GM12878 (cell line): ENCODE measurements at regions not wholly inside any gene's neighbourhood (a gene's known extent, or its start where the extent isn't known, plus 50 kb on each side); places are given as distances from the start of the nearest gene placed in this dataset.

Experiments used
- SMC3 ChIP-seq: IDR thresholded peaks from 2 replicates; pipeline ENCODE4 v1.6.1; 2011; ENCODE audit warnings: low read length, improper control_type of control experiment, borderline replicate concordance
- TF ChIP-seq, protein P1 (sequence below): IDR thresholded peaks from 2 replicates; pipeline ENCODE4 v1.6.1; 2011; ENCODE audit warnings: low read depth, low read length, improper control_type of control experiment, borderline replicate concordance
- TF ChIP-seq, protein P2 (sequence below), 3 experiments: IDR thresholded peaks in 2 of 3; conservative IDR thresholded peaks in 1 of 3; 2 replicates each; pipeline ENCODE4 v1.5.1; 2011; ENCODE audit warnings: low read depth in 3 of 3, low read length in 3 of 3, mild to moderate bottlenecking in 3 of 3, control low read depth in 2 of 3, moderate library complexity in 2 of 3, inconsistent platforms in 1 of 3, mixed read lengths in 1 of 3; ENCODE audit not compliant: control insufficient read depth in 2 of 3, insufficient read depth in 1 of 3; ENCODE audit errors: extremely low read depth in 1 of 3
- TF ChIP-seq, protein P3 (sequence below): IDR thresholded peaks from 2 replicates; pipeline ENCODE4 v1.6.1; 2011; ENCODE audit warnings: borderline replicate concordance, low read depth, mild to moderate bottlenecking, moderate library complexity, low read length; ENCODE audit not compliant: insufficient read depth, poor library complexity, severe bottlenecking

DNA sequence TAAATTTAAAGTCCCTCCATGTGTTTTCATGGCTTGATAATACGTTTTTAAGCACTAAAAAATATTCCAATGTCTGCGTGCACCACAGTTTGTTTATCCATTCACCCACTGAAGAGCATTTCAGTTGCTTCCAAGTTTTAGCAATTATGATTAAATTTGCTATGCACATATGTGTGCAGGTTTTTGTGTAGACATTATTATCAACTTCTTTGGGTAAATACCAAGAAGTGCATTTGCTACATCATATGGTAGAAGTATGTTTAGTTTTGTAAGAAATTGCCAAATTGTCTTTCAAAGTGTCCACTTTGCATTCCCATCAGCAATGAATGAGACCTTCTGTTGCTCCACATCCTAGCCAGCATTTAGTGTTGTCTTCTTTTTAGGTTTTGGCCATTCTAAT, 550.0 kb downstream of the BRINP3 start:
- TF ChIP-seq, protein P1, sequence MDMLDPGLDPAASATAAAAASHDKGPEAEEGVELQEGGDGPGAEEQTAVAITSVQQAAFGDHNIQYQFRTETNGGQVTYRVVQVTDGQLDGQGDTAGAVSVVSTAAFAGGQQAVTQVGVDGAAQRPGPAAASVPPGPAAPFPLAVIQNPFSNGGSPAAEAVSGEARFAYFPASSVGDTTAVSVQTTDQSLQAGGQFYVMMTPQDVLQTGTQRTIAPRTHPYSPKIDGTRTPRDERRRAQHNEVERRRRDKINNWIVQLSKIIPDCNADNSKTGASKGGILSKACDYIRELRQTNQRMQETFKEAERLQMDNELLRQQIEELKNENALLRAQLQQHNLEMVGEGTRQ, result no peak
- TF ChIP-seq, protein P2, sequence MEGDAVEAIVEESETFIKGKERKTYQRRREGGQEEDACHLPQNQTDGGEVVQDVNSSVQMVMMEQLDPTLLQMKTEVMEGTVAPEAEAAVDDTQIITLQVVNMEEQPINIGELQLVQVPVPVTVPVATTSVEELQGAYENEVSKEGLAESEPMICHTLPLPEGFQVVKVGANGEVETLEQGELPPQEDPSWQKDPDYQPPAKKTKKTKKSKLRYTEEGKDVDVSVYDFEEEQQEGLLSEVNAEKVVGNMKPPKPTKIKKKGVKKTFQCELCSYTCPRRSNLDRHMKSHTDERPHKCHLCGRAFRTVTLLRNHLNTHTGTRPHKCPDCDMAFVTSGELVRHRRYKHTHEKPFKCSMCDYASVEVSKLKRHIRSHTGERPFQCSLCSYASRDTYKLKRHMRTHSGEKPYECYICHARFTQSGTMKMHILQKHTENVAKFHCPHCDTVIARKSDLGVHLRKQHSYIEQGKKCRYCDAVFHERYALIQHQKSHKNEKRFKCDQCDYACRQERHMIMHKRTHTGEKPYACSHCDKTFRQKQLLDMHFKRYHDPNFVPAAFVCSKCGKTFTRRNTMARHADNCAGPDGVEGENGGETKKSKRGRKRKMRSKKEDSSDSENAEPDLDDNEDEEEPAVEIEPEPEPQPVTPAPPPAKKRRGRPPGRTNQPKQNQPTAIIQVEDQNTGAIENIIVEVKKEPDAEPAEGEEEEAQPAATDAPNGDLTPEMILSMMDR (IDR thresholded peaks at IDR 0.05 in 2 of 3, conservative IDR thresholded peaks at IDR 0.05 in 1 of 3; ENCODE audit: control insufficient read depth in 2 of 3, extremely low read depth in 1 of 3, insufficient read depth in 1 of 3, low read depth in 3 of 3, low read length in 3 of 3), result no peak
- TF ChIP-seq, protein P3, sequence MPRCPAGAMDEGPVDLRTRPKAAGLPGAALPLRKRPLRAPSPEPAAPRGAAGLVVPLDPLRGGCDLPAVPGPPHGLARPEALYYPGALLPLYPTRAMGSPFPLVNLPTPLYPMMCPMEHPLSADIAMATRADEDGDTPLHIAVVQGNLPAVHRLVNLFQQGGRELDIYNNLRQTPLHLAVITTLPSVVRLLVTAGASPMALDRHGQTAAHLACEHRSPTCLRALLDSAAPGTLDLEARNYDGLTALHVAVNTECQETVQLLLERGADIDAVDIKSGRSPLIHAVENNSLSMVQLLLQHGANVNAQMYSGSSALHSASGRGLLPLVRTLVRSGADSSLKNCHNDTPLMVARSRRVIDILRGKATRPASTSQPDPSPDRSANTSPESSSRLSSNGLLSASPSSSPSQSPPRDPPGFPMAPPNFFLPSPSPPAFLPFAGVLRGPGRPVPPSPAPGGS, result no peak
- TF ChIP-seq SMC3, result no peak
